HFFc6 (cell line): ENCODE measurements at regions not wholly inside any gene's neighbourhood (a gene's known extent, or its start where the extent isn't known, plus 50 kb on each side); places are given as distances from the start of the nearest gene placed in this dataset.
A peak's percentile ranks its signal among the peaks of the same experiment; 100 is the strongest.
"Not testable (repeated sequence)": the region's sequence is repeated elsewhere in the genome, so short reads cannot be mapped to it uniquely, and the experiment has no call there.

Experiments
- DNase-seq: peaks from one replicate; pipeline ENCODE4 v3.0.0-alpha.2; 2018
- H3K27ac Mint-ChIP-seq: 2 replicates; pipeline ENCODE4 v1.8.0; 2020; ENCODE audit warnings: mild to moderate bottlenecking, mixed read lengths
- H3K27me3 Mint-ChIP-seq: 2 replicates; pipeline ENCODE4 v1.8.0; 2021; ENCODE audit warnings: mild to moderate bottlenecking, moderate library complexity, mixed read lengths; ENCODE audit not compliant: insufficient read depth
- H3K36me3 Mint-ChIP-seq: 2 replicates; pipeline ENCODE4 v1.8.0; 2021; ENCODE audit warnings: low read depth, mixed read lengths
- H3K4me1 Mint-ChIP-seq: 2 replicates; pipeline ENCODE4 v1.8.0; 2020; ENCODE audit warnings: low read depth, mixed read lengths
- H3K4me3 Mint-ChIP-seq: 2 replicates; pipeline ENCODE4 v1.8.0; 2020; ENCODE audit warnings: mild to moderate bottlenecking, moderate library complexity, mixed read lengths
- H3K9me3 Mint-ChIP-seq: 2 replicates; pipeline ENCODE4 v1.8.0; 2020; ENCODE audit warnings: mild to moderate bottlenecking, mixed read lengths
- TF ChIP-seq, protein P1 (sequence below): fragments of 200-600 bp; sonication (generic); IDR thresholded peaks from 2 replicates; pipeline ENCODE4 v1.5.0; 2021; ENCODE audit warnings: antibody characterized with exemption, mild to moderate bottlenecking

DNA sequence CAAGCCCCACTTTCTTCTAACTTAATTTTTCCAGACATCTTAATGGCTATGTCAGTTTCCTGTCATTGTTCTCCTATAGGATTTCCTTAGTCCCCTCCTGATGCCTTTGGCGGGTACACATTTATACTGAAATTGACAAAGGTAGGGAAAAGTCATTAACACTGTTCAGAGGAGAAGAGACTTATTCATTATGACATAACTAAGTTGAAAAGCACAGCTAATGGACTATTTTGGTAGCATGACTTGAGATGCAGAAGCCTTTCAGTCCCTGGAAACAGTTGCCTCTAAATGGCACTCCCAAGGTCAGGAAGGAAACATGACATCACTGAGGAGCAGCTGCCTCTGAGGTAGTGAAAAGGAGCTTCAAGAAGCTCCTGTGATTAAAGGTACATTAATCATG lies 317.5 kb upstream of the KITLG start:
- no peaks in the 10 kb centered on the region for H3K27me3 Mint-ChIP-seq
- peak overlapping the region; percentile 67 for H3K27ac Mint-ChIP-seq
- H3K36me3 Mint-ChIP-seq, result no peaks in the 10 kb centered on the region
- no peaks in the 10 kb centered on the region for H3K9me3 Mint-ChIP-seq
- peaks cover 59% of the 10 kb centered on the region for H3K4me1 Mint-ChIP-seq
- H3K4me3 Mint-ChIP-seq, result peak overlapping the region; percentile 29; the same call in 1 of the 2 replicates
- TF ChIP-seq, protein P1, sequence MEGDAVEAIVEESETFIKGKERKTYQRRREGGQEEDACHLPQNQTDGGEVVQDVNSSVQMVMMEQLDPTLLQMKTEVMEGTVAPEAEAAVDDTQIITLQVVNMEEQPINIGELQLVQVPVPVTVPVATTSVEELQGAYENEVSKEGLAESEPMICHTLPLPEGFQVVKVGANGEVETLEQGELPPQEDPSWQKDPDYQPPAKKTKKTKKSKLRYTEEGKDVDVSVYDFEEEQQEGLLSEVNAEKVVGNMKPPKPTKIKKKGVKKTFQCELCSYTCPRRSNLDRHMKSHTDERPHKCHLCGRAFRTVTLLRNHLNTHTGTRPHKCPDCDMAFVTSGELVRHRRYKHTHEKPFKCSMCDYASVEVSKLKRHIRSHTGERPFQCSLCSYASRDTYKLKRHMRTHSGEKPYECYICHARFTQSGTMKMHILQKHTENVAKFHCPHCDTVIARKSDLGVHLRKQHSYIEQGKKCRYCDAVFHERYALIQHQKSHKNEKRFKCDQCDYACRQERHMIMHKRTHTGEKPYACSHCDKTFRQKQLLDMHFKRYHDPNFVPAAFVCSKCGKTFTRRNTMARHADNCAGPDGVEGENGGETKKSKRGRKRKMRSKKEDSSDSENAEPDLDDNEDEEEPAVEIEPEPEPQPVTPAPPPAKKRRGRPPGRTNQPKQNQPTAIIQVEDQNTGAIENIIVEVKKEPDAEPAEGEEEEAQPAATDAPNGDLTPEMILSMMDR, result no peak
- peak; percentile 4 for DNase-seq

DNA sequence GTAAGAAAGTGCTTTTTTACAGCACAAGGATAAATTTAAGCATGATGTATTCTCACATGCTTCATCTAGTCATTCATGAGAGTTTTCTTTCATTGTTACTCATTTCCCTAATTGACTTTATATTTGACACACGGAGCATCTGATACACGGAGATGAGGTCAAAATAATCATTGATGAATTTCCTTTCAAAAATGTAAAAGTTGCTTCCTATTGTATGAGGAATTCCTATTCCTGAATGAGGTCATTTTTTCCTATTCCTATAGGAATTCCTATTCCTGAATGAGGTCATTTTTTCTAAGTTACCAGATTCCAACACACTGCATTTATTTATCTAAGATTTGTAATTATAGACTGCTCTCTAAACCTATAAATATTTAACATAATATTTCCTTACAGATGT lies 316.7 kb upstream of the KITLG start:
- no peaks in the 10 kb centered on the region for H3K27me3 Mint-ChIP-seq
- H3K27ac Mint-ChIP-seq, result peak overlapping the region; percentile 86
- TF ChIP-seq, protein P1, result no peak
- no peak overlapping the region for H3K4me3 Mint-ChIP-seq
- H3K9me3 Mint-ChIP-seq, result no peaks in the 10 kb centered on the region
- no peaks in the 10 kb centered on the region for H3K36me3 Mint-ChIP-seq
- DNase-seq, result peak; percentile 46
- H3K4me1 Mint-ChIP-seq, result peaks cover 59% of the 10 kb centered on the region

DNA sequence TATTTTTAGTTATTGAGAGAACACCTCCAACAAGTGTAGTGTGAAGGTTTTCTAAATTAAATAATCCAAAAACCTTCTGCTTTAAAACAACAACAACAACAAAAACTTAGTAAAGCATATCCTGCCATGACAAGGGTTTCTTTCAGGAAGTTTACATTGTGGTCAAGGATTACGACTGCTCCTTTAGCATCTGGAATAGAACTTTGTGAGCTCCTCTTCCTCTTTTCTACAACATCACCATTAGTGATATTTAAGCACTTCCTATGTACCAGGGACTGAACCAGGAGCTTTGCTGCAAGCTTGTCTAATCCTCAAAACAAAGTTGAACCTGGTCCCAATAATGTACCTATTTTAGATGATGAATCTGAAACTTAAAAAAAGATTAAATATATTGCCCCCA lies 315.4 kb upstream of the KITLG start:
- TF ChIP-seq, protein P1, result no peak
- H3K9me3 Mint-ChIP-seq, result no peaks in the 10 kb centered on the region
- H3K27me3 Mint-ChIP-seq, result no peaks in the 10 kb centered on the region
- H3K36me3 Mint-ChIP-seq, result 0 out of 2 replicates have a peak, but pooled peaks cover 5% of the 10 kb centered on the region
- no peak for DNase-seq
- H3K4me3 Mint-ChIP-seq, result no peak overlapping the region
- peaks cover 63% of the 10 kb centered on the region for H3K4me1 Mint-ChIP-seq
- peak overlapping the region; percentile 21; the same call in 1 of the 2 replicates for H3K27ac Mint-ChIP-seq

DNA sequence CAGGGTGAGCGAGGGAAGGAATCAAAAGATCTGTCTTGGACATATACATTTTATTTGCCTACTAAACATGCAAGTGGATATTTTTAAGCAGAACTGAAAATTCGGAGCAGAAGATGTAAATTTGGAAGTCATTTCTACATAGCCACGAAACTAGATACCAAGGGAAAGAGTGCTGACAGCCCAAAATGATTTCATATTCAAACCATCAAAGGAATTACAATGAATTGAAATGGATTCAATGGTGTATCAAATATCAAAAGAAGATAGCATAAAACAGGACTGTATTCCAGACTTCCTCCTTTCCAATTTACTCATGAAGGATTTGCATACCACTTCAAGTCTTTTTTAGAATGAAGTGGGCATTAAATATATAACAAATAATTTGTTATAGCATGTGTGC lies 313.5 kb upstream of the KITLG start:
- H3K4me3 Mint-ChIP-seq, result no peak overlapping the region
- H3K4me1 Mint-ChIP-seq, result peaks cover 77% of the 10 kb centered on the region
- H3K27me3 Mint-ChIP-seq, result no peaks in the 10 kb centered on the region
- H3K9me3 Mint-ChIP-seq, result no peaks in the 10 kb centered on the region
- TF ChIP-seq, protein P1, result no peak
- H3K27ac Mint-ChIP-seq, result no peak overlapping the region
- DNase-seq, result no peak
- 0 out of 2 replicates have a peak, but pooled peaks cover 5% of the 10 kb centered on the region for H3K36me3 Mint-ChIP-seq

DNA sequence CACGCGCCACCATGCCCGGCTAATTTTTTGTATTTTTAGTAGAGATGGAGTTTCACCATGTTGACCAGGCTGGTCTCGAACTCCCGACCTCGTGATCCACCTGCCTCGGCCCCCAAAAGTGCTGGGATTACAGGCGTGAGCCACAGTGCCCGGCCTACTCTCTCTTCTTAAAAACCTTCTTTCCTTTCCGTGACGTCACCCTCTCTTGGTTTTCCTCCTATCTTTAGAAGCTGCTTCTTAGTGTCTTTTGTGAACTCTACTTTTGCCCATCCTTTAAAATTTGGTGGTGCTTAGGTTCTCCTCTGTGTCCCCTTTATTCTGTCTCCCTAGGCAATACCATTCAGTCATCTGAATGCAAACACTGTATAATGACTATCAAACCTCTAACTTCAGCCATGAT lies 311.2 kb upstream of the KITLG start:
- not testable (repeated sequence) for H3K27ac Mint-ChIP-seq, H3K4me3 Mint-ChIP-seq, H3K9me3 Mint-ChIP-seq, H3K36me3 Mint-ChIP-seq, H3K27me3 Mint-ChIP-seq, DNase-seq
- peaks cover 54% of the 10 kb centered on the region for H3K4me1 Mint-ChIP-seq

DNA sequence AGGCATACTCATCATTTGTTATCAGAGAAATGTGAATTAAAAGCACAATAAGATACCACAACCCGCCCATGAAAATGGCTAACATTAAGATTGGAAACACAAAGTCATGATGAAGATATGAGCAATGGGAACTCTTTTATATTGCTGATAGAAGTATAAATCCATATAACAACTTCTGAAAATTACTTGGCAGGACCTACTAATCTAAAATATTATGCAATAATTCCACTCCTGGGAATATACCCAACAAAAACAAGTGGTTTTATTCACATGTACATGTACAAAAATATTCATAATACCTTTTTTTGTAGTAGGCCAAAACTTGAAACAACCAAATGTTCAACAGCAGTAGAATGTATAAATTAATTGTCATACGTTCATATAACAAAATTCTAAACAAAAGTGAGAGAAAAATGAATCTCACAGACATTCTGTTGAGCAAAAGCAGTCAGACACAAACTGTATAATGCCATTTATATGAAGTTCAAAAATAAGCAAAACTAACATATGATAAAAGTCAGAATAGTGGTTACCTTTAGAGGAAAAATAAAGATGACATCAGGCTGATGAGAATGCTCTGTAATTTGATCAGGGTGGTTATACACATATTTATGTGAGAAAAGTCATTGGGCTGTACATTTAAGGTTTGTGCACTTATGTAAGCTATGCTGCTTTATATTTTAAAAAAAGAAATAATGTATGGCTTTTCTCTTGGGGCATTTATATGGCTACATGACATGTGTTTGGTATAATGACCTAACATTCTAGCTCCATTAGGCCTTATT lies 309.2 kb upstream of the KITLG start:
- TF ChIP-seq, protein P1, result no peak

More for the DNA sequence above, 309.2 kb upstream of the KITLG start:
- H3K9me3 Mint-ChIP-seq, result no peaks in the 10 kb centered on the region
- no peak for DNase-seq
- peaks cover 5% of the 10 kb centered on the region; the same call in 1 of the 2 replicates for H3K36me3 Mint-ChIP-seq
- no peak overlapping the region; the same call in 1 of the 2 replicates for H3K27ac Mint-ChIP-seq
- H3K27me3 Mint-ChIP-seq, result no peaks in the 10 kb centered on the region
- no peak overlapping the region for H3K4me3 Mint-ChIP-seq
- H3K4me1 Mint-ChIP-seq, result peaks cover 44% of the 10 kb centered on the region
